ENCODE measurements at regions not wholly inside any gene's neighbourhood (a gene's known extent, or its start where the extent isn't known, plus 50 kb on each side); places are given as distances from the start of the nearest gene placed in this dataset.

DNA sequence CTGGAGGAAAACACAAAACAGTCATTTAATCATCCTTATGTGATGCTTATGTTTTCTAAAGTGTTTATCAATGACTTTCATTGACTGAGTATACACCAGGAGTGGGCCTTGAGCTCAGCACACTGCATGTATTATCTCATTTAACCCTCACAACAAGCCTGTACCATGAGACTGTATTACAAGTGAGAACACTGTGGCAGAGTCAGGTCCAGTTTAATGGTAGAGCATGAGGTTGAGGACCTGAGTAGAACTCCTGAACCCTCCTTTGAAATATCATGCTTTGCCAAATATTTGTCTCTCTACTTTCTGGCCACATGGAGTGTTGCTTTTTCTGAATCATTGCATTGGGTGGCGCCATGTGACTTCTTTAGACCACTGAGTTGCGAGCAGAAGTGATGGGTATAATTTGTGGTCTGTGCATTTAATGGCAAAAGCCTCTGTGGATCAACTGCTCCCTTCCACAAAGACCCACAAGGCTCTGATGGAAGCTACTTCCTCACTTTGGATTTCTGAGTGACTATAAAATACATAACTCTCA, 65.0 kb upstream of the SIRPG start:
- Mint-ChIP-seq H3K9me3 (peaks cover 0 to 4% of the 10 kb centered on the region in 2 donors), H3K27me3 (ENCODE audit: low read depth in 2 of 2) (peaks cover 0 to 24% of the 10 kb centered on the region in 2 donors), H3K4me3 (no peak overlapping the region), H3K36me3 (no peaks in the 10 kb centered on the region), H3K27ac (no peak overlapping the region), H3K4me1 (no peaks in the 10 kb centered on the region)
- H3K36me3 ChIP-seq (ENCODE audit: control insufficient read depth, insufficient read depth, low read length): no peaks in the 10 kb centered on the region
- no peak overlapping the region for H3K4me3 ChIP-seq (ENCODE audit: low read length)
- DNase-seq: no peak
- no peak overlapping the region for H3K27ac ChIP-seq (ENCODE audit: low read length)
- ATAC-seq: no peak
- no peaks in the 10 kb centered on the region for H3K27me3 ChIP-seq (ENCODE audit: control insufficient read depth, insufficient read depth, low read length)
- H3K4me1 ChIP-seq (ENCODE audit: control insufficient read depth, insufficient read depth, low read length): no peaks in the 10 kb centered on the region
- no peaks in the 10 kb centered on the region for H3K9me3 ChIP-seq (ENCODE audit: control insufficient read depth, insufficient read depth, low read length)
- 83% methylated on average over 1 of the region's 2 CpGs for WGBS (ENCODE audit: insufficient coverage)
- intact Hi-C loops (cut with micrococcal nuclease): no loop called here
- TF ChIP-seq, protein P1, sequence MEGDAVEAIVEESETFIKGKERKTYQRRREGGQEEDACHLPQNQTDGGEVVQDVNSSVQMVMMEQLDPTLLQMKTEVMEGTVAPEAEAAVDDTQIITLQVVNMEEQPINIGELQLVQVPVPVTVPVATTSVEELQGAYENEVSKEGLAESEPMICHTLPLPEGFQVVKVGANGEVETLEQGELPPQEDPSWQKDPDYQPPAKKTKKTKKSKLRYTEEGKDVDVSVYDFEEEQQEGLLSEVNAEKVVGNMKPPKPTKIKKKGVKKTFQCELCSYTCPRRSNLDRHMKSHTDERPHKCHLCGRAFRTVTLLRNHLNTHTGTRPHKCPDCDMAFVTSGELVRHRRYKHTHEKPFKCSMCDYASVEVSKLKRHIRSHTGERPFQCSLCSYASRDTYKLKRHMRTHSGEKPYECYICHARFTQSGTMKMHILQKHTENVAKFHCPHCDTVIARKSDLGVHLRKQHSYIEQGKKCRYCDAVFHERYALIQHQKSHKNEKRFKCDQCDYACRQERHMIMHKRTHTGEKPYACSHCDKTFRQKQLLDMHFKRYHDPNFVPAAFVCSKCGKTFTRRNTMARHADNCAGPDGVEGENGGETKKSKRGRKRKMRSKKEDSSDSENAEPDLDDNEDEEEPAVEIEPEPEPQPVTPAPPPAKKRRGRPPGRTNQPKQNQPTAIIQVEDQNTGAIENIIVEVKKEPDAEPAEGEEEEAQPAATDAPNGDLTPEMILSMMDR (IDR thresholded peaks at IDR 0.05): no peak

DNA sequence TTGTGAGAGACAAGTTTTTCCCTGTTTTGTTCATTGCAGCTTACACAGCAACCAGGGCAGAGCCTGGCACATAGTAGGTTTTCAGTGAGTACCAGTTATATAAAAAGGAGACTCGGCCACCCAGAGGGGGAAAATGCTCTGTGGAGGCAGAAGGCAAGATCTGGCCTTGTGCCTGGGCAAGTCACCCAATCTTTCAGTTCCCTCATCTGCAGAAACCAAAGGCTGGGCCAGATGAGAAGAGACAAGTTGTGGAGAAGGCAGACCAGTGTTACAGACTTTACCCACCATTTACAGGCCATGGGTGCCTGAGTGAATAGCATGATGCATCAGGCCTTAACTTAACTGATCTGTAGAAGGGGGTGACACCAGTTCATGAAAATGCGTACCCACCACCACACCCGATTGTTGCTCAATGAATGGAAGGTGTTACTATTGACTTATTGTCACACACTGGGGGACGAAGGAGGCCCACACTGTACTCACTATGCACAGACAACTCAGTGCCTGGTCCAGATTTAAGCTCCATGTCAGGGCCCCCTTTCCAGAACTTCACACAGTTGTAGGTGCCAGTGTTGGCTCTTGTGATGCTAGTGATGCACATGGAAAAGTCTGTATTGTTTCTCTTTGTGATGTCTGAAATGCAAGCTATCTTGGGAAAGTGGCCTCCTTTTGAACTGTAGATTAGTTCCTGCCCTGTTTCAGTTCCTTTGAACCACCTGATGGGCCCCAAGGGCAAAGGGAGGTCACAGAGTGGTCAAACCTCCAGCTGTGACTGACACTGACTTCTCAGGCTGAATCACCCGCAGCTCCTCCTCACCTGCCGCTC, 64.3 kb upstream of the SIRPG start:
- Mint-ChIP-seq H3K4me3 (no peak overlapping the region), H3K27me3 (ENCODE audit: low read depth in 2 of 2) (peaks cover 0 to 31% of the 10 kb centered on the region in 2 donors), H3K9me3 (peaks cover 0 to 4% of the 10 kb centered on the region in 2 donors), H3K27ac (no peak overlapping the region), H3K36me3 (no peaks in the 10 kb centered on the region), H3K4me1 (no peaks in the 10 kb centered on the region)
- ATAC-seq (no peak), DNase-seq (no peak)
- H3K4me1 ChIP-seq (ENCODE audit: control insufficient read depth, insufficient read depth, low read length): no peaks in the 10 kb centered on the region
- no peaks in the 10 kb centered on the region for H3K36me3 ChIP-seq (ENCODE audit: control insufficient read depth, insufficient read depth, low read length)
- H3K27ac ChIP-seq (ENCODE audit: low read length): no peak overlapping the region
- intact Hi-C loops (cut with micrococcal nuclease): no loop called here
- H3K27me3 ChIP-seq (ENCODE audit: control insufficient read depth, insufficient read depth, low read length): no peaks in the 10 kb centered on the region
- no peaks in the 10 kb centered on the region for H3K9me3 ChIP-seq (ENCODE audit: control insufficient read depth, insufficient read depth, low read length)
- WGBS (ENCODE audit: insufficient coverage): 27% methylated on average over 3 of the region's 6 CpGs
- TF ChIP-seq, protein P1 (IDR thresholded peaks at IDR 0.05): no peak
- H3K4me3 ChIP-seq (ENCODE audit: low read length): no peak overlapping the region

DNA sequence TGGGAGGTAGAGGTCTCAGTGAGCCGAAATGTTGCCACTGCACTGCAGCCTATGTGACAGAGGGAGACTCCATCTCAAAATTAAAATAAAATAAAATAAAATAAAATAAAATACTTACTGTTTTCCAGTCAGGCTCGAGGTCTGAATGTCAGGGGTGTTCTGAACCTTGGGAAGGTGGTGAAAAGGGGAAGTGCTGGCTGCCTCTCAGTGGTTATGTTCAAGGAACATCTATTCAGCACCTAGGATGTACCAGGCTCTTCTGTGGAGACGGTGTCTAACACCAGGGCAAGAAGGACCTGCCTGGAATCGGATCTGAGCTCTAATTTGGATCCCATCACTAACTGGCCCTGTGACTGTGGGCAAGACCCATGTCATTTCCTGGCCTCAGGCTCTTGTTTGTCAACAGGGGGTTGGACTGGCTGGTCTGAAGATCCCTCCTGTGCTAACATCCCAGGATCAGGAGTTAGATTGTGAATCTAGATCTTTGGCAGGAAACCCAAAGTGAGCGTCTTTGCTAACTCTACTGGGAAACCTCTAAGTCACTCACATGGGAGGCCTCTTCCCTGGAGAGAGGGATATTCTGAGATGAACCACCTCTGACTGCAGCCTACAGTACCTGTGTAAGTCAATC, 63.4 kb upstream of the SIRPG start:
- Histone ChIP-seq H3K9me3 (ENCODE audit: control insufficient read depth, insufficient read depth, low read length) (no peaks in the 10 kb centered on the region), H3K4me3 (ENCODE audit: low read length) (no peak overlapping the region), H3K4me1 (ENCODE audit: control insufficient read depth, insufficient read depth, low read length) (no peaks in the 10 kb centered on the region), H3K36me3 (ENCODE audit: control insufficient read depth, insufficient read depth, low read length) (no peaks in the 10 kb centered on the region), H3K27ac (ENCODE audit: low read length) (no peak overlapping the region), H3K27me3 (ENCODE audit: control insufficient read depth, insufficient read depth, low read length) (no peaks in the 10 kb centered on the region)
- WGBS (ENCODE audit: insufficient coverage): 74% methylated on average over 4 of the region's 5 CpGs
- Mint-ChIP-seq H3K4me3 (no peak overlapping the region), H3K36me3 (no peaks in the 10 kb centered on the region), H3K4me1 (no peaks in the 10 kb centered on the region), H3K27me3 (ENCODE audit: low read depth in 2 of 2) (peaks cover 0 to 39% of the 10 kb centered on the region in 2 donors), H3K27ac (no peak overlapping the region), H3K9me3 (peaks cover 0 to 4% of the 10 kb centered on the region in 2 donors)
- DNase-seq (no peak), ATAC-seq (no peak)
- TF ChIP-seq, protein P1 (IDR thresholded peaks at IDR 0.05): no peak
- intact Hi-C loops (cut with micrococcal nuclease): no loop called here

Data from natural killer cell (primary cell).